ENCODE measurements at regions not wholly inside any gene's neighbourhood (a gene's known extent, or its start where the extent isn't known, plus 50 kb on each side); places are given as distances from the start of the nearest gene placed in this dataset.

GRCh38 chr16:9523994-9524393 is 432.6 kb downstream of the HAPSTR1 start:
- TF ChIP-seq CTCF (IDR thresholded peaks at IDR 0.05), result no peak
- TF ChIP-seq POLR2A (IDR thresholded peaks at IDR 0.05), result no peak

All from breast epithelium (tissue), 3 donors.